K562 (cell line): ENCODE measurements at regions not wholly inside any gene's neighbourhood (a gene's known extent, or its start where the extent isn't known, plus 50 kb on each side); places are given as distances from the start of the nearest gene placed in this dataset.

Source experiments
- BRCA1 ChIP-seq, 2 experiments: fragments of 450-650 bp in 1 of 2; sonication (generic) in 1 of 2; formaldehyde crosslinking in 1 of 2; IDR thresholded peaks; 2 replicates each; pipeline versions ENCODE4 v1.5.0 to v1.6.1; 2017 to 2020; ENCODE audit warnings: mild to moderate bottlenecking in 1 of 2, missing genetic modification reagents in 1 of 2
- CTCF ChIP-seq, 3 experiments: IDR thresholded peaks in 2 of 3; conservative IDR thresholded peaks in 1 of 3; 2 replicates each; pipeline ENCODE4 v1.5.1; 2011 to 2012; ENCODE audit warnings: low read length in 3 of 3, mild to moderate bottlenecking in 3 of 3, control low read depth in 2 of 3, improper control_type of control experiment in 1 of 3, inconsistent platforms in 1 of 3, low read depth in 1 of 3, mixed read lengths in 1 of 3, moderate library complexity in 1 of 3; ENCODE audit not compliant: insufficient read depth in 2 of 3
- ELF4 ChIP-seq: fragments of 450-650 bp; formaldehyde crosslinking; IDR thresholded peaks from 2 replicates; pipeline ENCODE4 v1.4.0; 2022; ENCODE audit warnings: missing genetic modification characterization
- MYC ChIP-seq, 2 experiments: fragments of 250-450 bp in 1 of 2; sonication (Bioruptor Pico) in 1 of 2; IDR thresholded peaks; 2 replicates each; pipeline versions ENCODE4 v1.5.1 to v1.6.1; 2012 to 2021; ENCODE audit warnings: low read depth in 2 of 2, borderline replicate concordance in 1 of 2, improper control_type of control experiment in 1 of 2, low read length in 1 of 2, mild to moderate bottlenecking in 1 of 2, moderate library complexity in 1 of 2
- RCOR1 ChIP-seq, 2 experiments: IDR thresholded peaks; 2 replicates each; pipeline ENCODE4 v1.6.1; 2012; ENCODE audit warnings: low read depth in 2 of 2, low read length in 2 of 2, borderline replicate concordance in 1 of 2, improper control_type of control experiment in 1 of 2
- REST ChIP-seq, 2 experiments: fragments of 450-650 bp; formaldehyde crosslinking in 1 of 2; IDR thresholded peaks; 2 replicates each; pipeline versions ENCODE4 v1.4.0 to v1.6.1; 2014 to 2020; ENCODE audit warnings: mild to moderate bottlenecking in 2 of 2, borderline replicate concordance in 1 of 2, low read depth in 1 of 2
- YY1 ChIP-seq, 3 experiments: IDR thresholded peaks; 2 replicates each; pipeline ENCODE4 v1.6.1; 2011; ENCODE audit warnings: low read length in 2 of 3, mild to moderate bottlenecking in 2 of 3, moderate library complexity in 2 of 3, borderline replicate concordance in 1 of 3, control low read depth in 1 of 3, low read depth in 1 of 3; ENCODE audit not compliant: insufficient read depth in 3 of 3, insufficient replicate concordance in 2 of 3, control insufficient read depth in 1 of 3, insufficient read length in 1 of 3; ENCODE audit errors: extremely low read depth in 1 of 3
- ZNF707 ChIP-seq: fragments of 250-450 bp; sonication (Bioruptor Pico); conservative IDR thresholded peaks from 2 replicates; pipeline ENCODE4 v1.8.0; 2022; ENCODE audit warnings: inconsistent platforms, mild to moderate bottlenecking, moderate library complexity
- ZNF77 ChIP-seq: fragments of 250-450 bp; sonication (Bioruptor Pico); IDR thresholded peaks from 2 replicates; pipeline ENCODE4 v1.5.0; 2020
- ZSCAN29 ChIP-seq: fragments of 450-650 bp; IDR thresholded peaks from 2 replicates; pipeline ENCODE4 v1.6.1; 2017

- TF ChIP-seq ZSCAN29 (no peak), BRCA1 (IDR thresholded peaks at IDR 0.05) (no peak), BRCA1 (CRISPR knock-in tag; IDR thresholded peaks at IDR 0.05) (no peak), CTCF (IDR thresholded peaks at IDR 0.05 in 2 of 3, conservative IDR thresholded peaks at IDR 0.05 in 1 of 3; ENCODE audit: insufficient read depth in 2 of 3, low read depth in 1 of 3, low read length in 3 of 3) (no peak), ZNF707 (no peak), ZNF77 (CRISPR knock-in tag) (no peak), ELF4 (CRISPR knock-in tag) (no peak), YY1 (IDR thresholded peaks at IDR 0.05; ENCODE audit: borderline replicate concordance in 1 of 3, control insufficient read depth in 1 of 3, extremely low read depth in 1 of 3, insufficient read depth in 3 of 3, insufficient read length in 1 of 3, insufficient replicate concordance in 2 of 3, low read depth in 1 of 3, low read length in 2 of 3) (no peak), RCOR1 (IDR thresholded peaks at IDR 0.05; ENCODE audit: borderline replicate concordance in 1 of 2, low read depth in 2 of 2, low read length in 2 of 2) (no peak), MYC (IDR thresholded peaks at IDR 0.05; ENCODE audit: low read depth, low read length) (no peak), MYC (CRISPR knock-in tag; IDR thresholded peaks at IDR 0.05; ENCODE audit: borderline replicate concordance, low read depth) (no peak), REST (IDR thresholded peaks at IDR 0.05; ENCODE audit: borderline replicate concordance) (no peak), REST (CRISPR knock-in tag; IDR thresholded peaks at IDR 0.05; ENCODE audit: low read depth) (no peak)
Observed at GRCh38 chr9:3677541-3677940, 151.7 kb upstream of the RFX3 start.
